SK-N-SH (cell line): ENCODE measurements at regions not wholly inside any gene's neighbourhood (a gene's known extent, or its start where the extent isn't known, plus 50 kb on each side); places are given as distances from the start of the nearest gene placed in this dataset.

Source experiments
- EP300 ChIP-seq, 2 experiments: IDR thresholded peaks; 2 replicates each; pipeline versions ENCODE4 v1.4.0 to v1.6.1; 2012; ENCODE audit warnings: borderline replicate concordance in 1 of 2, low read depth in 1 of 2, low read length in 1 of 2
- NFIC ChIP-seq: IDR thresholded peaks from 2 replicates; pipeline ENCODE4 v1.4.0; 2012; ENCODE audit warnings: borderline replicate concordance
- TF ChIP-seq, protein P1 (sequence below): fragments of 200-600 bp; sonication (generic); IDR thresholded peaks from 2 replicates; pipeline ENCODE4 v1.6.1; 2017; ENCODE audit warnings: antibody characterized with exemption, mild to moderate bottlenecking, moderate library complexity
- TF ChIP-seq, protein P2 (sequence below): IDR thresholded peaks from 2 replicates; pipeline ENCODE4 v1.4.0; 2012; ENCODE audit warnings: low read depth, borderline replicate concordance

DNA sequence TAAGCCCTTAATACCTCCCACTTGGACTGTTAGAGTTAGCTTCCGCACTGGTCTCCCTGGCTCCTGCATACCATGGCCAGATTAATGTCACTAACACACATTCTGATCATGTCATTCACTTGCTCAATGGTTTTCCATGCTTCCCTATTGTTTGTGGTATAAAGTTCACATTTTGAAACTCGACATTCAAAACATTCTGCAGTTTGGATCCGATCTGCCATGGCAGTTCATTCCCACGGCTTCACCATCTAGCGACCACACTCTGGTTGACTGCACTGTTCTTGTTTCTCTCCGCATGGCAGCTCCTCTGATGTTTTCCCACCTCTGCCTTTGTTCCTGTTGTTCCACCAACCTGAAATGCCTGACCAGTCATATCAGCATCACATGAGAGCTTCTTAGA is 87.4 kb upstream of the WAC start:
- TF ChIP-seq, protein P1, sequence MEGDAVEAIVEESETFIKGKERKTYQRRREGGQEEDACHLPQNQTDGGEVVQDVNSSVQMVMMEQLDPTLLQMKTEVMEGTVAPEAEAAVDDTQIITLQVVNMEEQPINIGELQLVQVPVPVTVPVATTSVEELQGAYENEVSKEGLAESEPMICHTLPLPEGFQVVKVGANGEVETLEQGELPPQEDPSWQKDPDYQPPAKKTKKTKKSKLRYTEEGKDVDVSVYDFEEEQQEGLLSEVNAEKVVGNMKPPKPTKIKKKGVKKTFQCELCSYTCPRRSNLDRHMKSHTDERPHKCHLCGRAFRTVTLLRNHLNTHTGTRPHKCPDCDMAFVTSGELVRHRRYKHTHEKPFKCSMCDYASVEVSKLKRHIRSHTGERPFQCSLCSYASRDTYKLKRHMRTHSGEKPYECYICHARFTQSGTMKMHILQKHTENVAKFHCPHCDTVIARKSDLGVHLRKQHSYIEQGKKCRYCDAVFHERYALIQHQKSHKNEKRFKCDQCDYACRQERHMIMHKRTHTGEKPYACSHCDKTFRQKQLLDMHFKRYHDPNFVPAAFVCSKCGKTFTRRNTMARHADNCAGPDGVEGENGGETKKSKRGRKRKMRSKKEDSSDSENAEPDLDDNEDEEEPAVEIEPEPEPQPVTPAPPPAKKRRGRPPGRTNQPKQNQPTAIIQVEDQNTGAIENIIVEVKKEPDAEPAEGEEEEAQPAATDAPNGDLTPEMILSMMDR, result no peak
- TF ChIP-seq, protein P2, sequence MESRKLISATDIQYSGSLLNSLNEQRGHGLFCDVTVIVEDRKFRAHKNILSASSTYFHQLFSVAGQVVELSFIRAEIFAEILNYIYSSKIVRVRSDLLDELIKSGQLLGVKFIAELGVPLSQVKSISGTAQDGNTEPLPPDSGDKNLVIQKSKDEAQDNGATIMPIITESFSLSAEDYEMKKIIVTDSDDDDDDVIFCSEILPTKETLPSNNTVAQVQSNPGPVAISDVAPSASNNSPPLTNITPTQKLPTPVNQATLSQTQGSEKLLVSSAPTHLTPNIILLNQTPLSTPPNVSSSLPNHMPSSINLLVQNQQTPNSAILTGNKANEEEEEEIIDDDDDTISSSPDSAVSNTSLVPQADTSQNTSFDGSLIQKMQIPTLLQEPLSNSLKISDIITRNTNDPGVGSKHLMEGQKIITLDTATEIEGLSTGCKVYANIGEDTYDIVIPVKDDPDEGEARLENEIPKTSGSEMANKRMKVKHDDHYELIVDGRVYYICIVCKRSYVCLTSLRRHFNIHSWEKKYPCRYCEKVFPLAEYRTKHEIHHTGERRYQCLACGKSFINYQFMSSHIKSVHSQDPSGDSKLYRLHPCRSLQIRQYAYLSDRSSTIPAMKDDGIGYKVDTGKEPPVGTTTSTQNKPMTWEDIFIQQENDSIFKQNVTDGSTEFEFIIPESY, result no peak
- TF ChIP-seq EP300 (IDR thresholded peaks at IDR 0.05; ENCODE audit: borderline replicate concordance in 1 of 2, low read depth in 1 of 2, low read length in 1 of 2), result no peak
- no peak for TF ChIP-seq NFIC
